WERI-Rb-1 (cell line): ENCODE measurements at regions not wholly inside any gene's neighbourhood (a gene's known extent, or its start where the extent isn't known, plus 50 kb on each side); places are given as distances from the start of the nearest gene placed in this dataset.

Experiments
- DNase-seq: peaks from one replicate; pipeline ENCODE4 v3.0.0-alpha.2; 2020
- H3K27ac ChIP-seq: fragments of 250-450 bp; sonication (Bioruptor Pico); 2 replicates; pipeline ENCODE4 v1.5.1; 2020; ENCODE audit warnings: mild to moderate bottlenecking, moderate library complexity
- H3K27me3 ChIP-seq: fragments of 250-450 bp; sonication (Bioruptor Pico); 2 replicates; pipeline ENCODE4 v1.5.1; 2021; ENCODE audit warnings: mild to moderate bottlenecking, low read depth, moderate library complexity; ENCODE audit not compliant: insufficient read depth, severe bottlenecking
- H3K36me3 ChIP-seq: fragments of 250-450 bp; sonication (Bioruptor Pico); 2 replicates; pipeline ENCODE4 v1.5.1; 2020; ENCODE audit warnings: mild to moderate bottlenecking, moderate library complexity
- H3K4me3 ChIP-seq: 2 replicates; pipeline ENCODE4 v1.5.1; 2011; ENCODE audit warnings: low read depth, mild to moderate bottlenecking, control low read depth, low read length
- H3K9me3 ChIP-seq: fragments of 250-450 bp; sonication (Bioruptor Pico); 2 replicates; pipeline ENCODE4 v1.5.1; 2021; ENCODE audit warnings: mild to moderate bottlenecking, moderate library complexity; ENCODE audit not compliant: severe bottlenecking
- TF ChIP-seq, protein P1 (sequence below): IDR thresholded peaks from 2 replicates; pipeline ENCODE4 v1.5.1; 2011; ENCODE audit warnings: low read depth, mild to moderate bottlenecking, control low read depth, inconsistent platforms, low read length

GRCh38 chr1:234760303-234760723 is 150.3 kb upstream of the IRF2BP2 start:
- no peak overlapping the region for H3K4me3 ChIP-seq
- no peak for DNase-seq
- H3K36me3 ChIP-seq: no peaks in the 10 kb centered on the region
- no peaks in the 10 kb centered on the region for H3K27me3 ChIP-seq
- no peak overlapping the region for H3K27ac ChIP-seq
- TF ChIP-seq, protein P1, sequence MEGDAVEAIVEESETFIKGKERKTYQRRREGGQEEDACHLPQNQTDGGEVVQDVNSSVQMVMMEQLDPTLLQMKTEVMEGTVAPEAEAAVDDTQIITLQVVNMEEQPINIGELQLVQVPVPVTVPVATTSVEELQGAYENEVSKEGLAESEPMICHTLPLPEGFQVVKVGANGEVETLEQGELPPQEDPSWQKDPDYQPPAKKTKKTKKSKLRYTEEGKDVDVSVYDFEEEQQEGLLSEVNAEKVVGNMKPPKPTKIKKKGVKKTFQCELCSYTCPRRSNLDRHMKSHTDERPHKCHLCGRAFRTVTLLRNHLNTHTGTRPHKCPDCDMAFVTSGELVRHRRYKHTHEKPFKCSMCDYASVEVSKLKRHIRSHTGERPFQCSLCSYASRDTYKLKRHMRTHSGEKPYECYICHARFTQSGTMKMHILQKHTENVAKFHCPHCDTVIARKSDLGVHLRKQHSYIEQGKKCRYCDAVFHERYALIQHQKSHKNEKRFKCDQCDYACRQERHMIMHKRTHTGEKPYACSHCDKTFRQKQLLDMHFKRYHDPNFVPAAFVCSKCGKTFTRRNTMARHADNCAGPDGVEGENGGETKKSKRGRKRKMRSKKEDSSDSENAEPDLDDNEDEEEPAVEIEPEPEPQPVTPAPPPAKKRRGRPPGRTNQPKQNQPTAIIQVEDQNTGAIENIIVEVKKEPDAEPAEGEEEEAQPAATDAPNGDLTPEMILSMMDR: no peak
- H3K9me3 ChIP-seq: peaks cover 2% of the 10 kb centered on the region

- TF ChIP-seq, protein P1: no peak
- H3K36me3 ChIP-seq: no peaks in the 10 kb centered on the region
- peaks cover 2% of the 10 kb centered on the region for H3K9me3 ChIP-seq
- no peak overlapping the region for H3K27ac ChIP-seq
- H3K4me3 ChIP-seq: no peak overlapping the region
- H3K27me3 ChIP-seq: no peaks in the 10 kb centered on the region
- DNase-seq: no peak
Observed at GRCh38 chr1:234759888-234760287, 149.9 kb upstream of the IRF2BP2 start.

DNA sequence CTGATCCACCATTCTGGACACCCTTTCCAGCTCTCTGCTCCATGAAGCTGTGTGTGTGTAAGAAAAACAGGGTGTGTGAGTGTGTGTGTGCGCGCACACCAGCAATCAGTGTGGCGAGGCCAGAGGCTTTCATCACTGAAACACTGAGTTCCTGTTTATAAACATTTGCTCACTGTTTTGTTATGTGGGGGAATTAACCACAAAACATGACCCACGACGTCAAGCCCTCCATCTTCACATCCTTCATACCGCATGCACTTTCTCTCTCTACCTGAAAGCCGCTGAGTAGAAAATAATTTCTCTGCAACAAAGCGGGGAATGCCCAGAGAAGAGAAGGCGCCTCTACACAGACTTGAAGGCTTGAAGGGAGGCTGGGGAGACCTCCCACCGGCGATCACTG is 148.9 kb upstream of the IRF2BP2 start:
- Histone ChIP-seq H3K4me3 (no peak overlapping the region), H3K27me3 (no peaks in the 10 kb centered on the region), H3K9me3 (peaks cover 2% of the 10 kb centered on the region), H3K36me3 (no peaks in the 10 kb centered on the region), H3K27ac (no peak overlapping the region)
- TF ChIP-seq, protein P1: no peak
- DNase-seq: no peak

DNA sequence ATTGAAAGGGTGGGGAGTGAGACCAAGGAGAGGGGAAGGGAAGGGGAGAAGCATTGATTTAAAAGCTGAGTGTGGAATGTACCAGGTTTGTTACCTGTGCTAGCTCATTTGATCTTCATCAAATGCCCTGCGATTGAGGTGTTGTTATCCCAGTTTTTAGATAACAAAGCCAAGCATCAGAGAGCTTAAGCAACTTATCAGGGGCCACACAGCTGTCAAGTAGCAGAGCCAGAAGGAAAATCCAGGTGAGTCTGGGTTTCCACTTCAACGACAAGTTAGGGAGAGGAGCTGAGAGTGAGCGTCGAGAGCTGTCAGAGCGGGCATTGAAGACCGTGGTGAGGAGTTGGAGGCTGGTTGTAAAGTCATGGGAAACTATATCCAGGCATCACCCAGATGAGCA is 146.9 kb upstream of the IRF2BP2 start:
- Histone ChIP-seq H3K9me3 (peaks cover 2% of the 10 kb centered on the region), H3K27me3 (no peaks in the 10 kb centered on the region), H3K27ac (no peak overlapping the region), H3K36me3 (no peaks in the 10 kb centered on the region), H3K4me3 (no peak overlapping the region)
- no peak for DNase-seq
- TF ChIP-seq, protein P1: no peak

GRCh38 chr1:234756066-234756774 is 146.2 kb upstream of the IRF2BP2 start:
- Histone ChIP-seq H3K36me3 (no peaks in the 10 kb centered on the region), H3K27me3 (no peaks in the 10 kb centered on the region)

More at GRCh38 chr1:234756066-234756774, 146.2 kb upstream of the IRF2BP2 start:
- Histone ChIP-seq H3K9me3 (peaks cover 2% of the 10 kb centered on the region), H3K27ac (no peak overlapping the region), H3K4me3 (no peak overlapping the region)
- TF ChIP-seq, protein P1: no peak
- DNase-seq: no peak
